Left ventricle myocardium inferior (tissue), 1 donor: ENCODE measurements at regions not wholly inside any gene's neighbourhood (a gene's known extent, or its start where the extent isn't known, plus 50 kb on each side); places are given as distances from the start of the nearest gene placed in this dataset.
A peak's percentile ranks its signal among the peaks of the same experiment; 100 is the strongest.

Source experiments
- DNase-seq: peaks from one replicate; pipeline ENCODE4 v3.0.0-alpha.2; 2020
- H3K27ac ChIP-seq: fragments of 200-600 bp; replicated peaks from 2 replicates; pipeline ENCODE4 v1.8.0; 2021
- H3K27me3 ChIP-seq: fragments of 200-600 bp; 2 replicates; pipeline ENCODE4 v1.8.0; 2021; ENCODE audit warnings: low read depth
- H3K36me3 ChIP-seq: fragments of 200-600 bp; 2 replicates; pipeline ENCODE4 v1.8.0; 2021
- H3K4me1 ChIP-seq: fragments of 200-600 bp; 2 replicates; pipeline ENCODE4 v1.8.0; 2021
- H3K4me3 ChIP-seq: fragments of 200-600 bp; 2 replicates; pipeline ENCODE4 v1.8.0; 2021; ENCODE audit warnings: mild to moderate bottlenecking, moderate library complexity
- H3K9me3 ChIP-seq: fragments of 200-600 bp; replicated peaks from 2 replicates; pipeline ENCODE4 v1.8.0; 2021
- CTCF ChIP-seq: fragments of 200-600 bp; IDR thresholded peaks from 2 replicates; pipeline ENCODE4 v1.8.0; 2021; ENCODE audit warnings: antibody characterized with exemption, mild to moderate bottlenecking, borderline replicate concordance
- intact Hi-C: fragments of 100-400 bp; cut with micrococcal nuclease; formaldehyde crosslinking; loops from one replicate; pipeline ENCODE4 v1.11.0; 2022
- donor health status: DM: no; HTN: yes; CAD: no; lungs with severe emphysema.

GRCh38 chr1:87938631-87939030 is 610.0 kb downstream of the LMO4 start:
- Histone ChIP-seq H3K27ac (no peak overlapping the region), H3K4me1 (peaks cover 3% of the 10 kb centered on the region), H3K9me3 (no peaks in the 10 kb centered on the region), H3K4me3 (no peak overlapping the region), H3K27me3 (no peaks in the 10 kb centered on the region), H3K36me3 (no peaks in the 10 kb centered on the region)
- intact Hi-C loops = no loop called here
- DNase-seq = no peak
- TF ChIP-seq CTCF = no peak

- DNase-seq = no peak
- no peaks in the 10 kb centered on the region for H3K36me3 ChIP-seq
- TF ChIP-seq CTCF = no peak
- no peak overlapping the region for H3K27ac ChIP-seq
- intact Hi-C loops = no loop called here
- H3K4me1 ChIP-seq = peaks cover 3% of the 10 kb centered on the region
- H3K4me3 ChIP-seq = no peak overlapping the region
- H3K27me3 ChIP-seq = no peaks in the 10 kb centered on the region
- no peaks in the 10 kb centered on the region for H3K9me3 ChIP-seq
Measured at GRCh38 chr1:87939444-87939843, 610.8 kb downstream of the LMO4 start.

GRCh38 chr1:87940421-87940820 is 611.7 kb downstream of the LMO4 start:
- DNase-seq = no peak
- intact Hi-C loops = no loop called here
- Histone ChIP-seq H3K27me3 (no peaks in the 10 kb centered on the region), H3K36me3 (no peaks in the 10 kb centered on the region), H3K27ac (no peak overlapping the region), H3K9me3 (no peaks in the 10 kb centered on the region), H3K4me3 (no peak overlapping the region), H3K4me1 (peaks cover 3% of the 10 kb centered on the region)
- no peak for TF ChIP-seq CTCF

GRCh38 chr1:87941337-87941946 is 612.8 kb downstream of the LMO4 start:
- Histone ChIP-seq H3K27me3 (no peaks in the 10 kb centered on the region), H3K4me1 (peaks cover 3% of the 10 kb centered on the region), H3K27ac (no peak overlapping the region), H3K9me3 (no peaks in the 10 kb centered on the region), H3K4me3 (no peak overlapping the region), H3K36me3 (no peaks in the 10 kb centered on the region)
- no peak for TF ChIP-seq CTCF
- intact Hi-C loops = no loop called here
- no peak for DNase-seq

- intact Hi-C loops = no loop called here
- TF ChIP-seq CTCF = no peak
- Histone ChIP-seq H3K9me3 (no peaks in the 10 kb centered on the region), H3K27ac (no peak overlapping the region), H3K27me3 (no peaks in the 10 kb centered on the region), H3K36me3 (no peaks in the 10 kb centered on the region), H3K4me1 (peaks cover 3% of the 10 kb centered on the region), H3K4me3 (no peak overlapping the region)
- DNase-seq = peak; percentile 20
Measured at GRCh38 chr1:87942165-87942564, 613.5 kb downstream of the LMO4 start.
